ENCODE measurements at regions not wholly inside any gene's neighbourhood (a gene's known extent, or its start where the extent isn't known, plus 50 kb on each side); places are given as distances from the start of the nearest gene placed in this dataset.

DNA sequence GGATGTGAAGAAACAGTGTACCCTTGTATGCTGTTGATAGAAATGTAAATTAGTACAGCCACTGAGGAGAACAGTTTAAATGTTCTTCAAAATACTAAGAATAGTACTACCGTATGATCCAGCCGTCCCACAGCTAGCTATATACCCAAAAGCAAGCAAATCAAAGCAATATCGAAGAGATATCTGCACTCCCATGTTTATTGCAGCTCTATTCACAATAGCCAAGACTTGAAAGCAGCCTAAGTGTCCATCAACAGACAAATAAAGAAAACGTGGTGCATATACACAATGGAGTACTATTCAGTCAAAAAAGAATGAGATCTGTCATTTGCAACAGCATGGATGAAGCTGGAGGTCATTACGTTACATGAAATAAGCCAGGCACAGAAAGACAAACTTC lies 88.5 kb upstream of the SLC38A4 start:
- no peak for DNase-seq

DNA sequence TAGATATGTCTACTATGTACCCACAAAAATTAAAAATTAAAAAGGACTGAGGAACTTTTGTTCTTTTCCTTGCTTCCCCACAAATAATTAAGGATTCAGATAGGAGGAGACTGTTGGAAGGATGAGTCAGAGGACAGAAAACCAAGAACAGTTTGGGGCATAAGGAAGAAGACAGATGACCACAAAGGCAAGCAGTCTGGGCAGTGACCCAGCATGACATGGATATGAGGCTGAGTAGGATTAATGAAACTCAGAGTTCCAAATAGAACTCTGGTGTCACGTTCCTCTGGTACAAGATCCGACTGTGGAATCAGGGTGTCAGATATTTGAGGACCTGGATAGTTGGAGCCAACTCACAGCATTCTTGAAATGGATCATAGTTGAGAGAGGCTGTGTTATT lies 89.3 kb upstream of the SLC38A4 start:
- DNase-seq, result no peak

DNA sequence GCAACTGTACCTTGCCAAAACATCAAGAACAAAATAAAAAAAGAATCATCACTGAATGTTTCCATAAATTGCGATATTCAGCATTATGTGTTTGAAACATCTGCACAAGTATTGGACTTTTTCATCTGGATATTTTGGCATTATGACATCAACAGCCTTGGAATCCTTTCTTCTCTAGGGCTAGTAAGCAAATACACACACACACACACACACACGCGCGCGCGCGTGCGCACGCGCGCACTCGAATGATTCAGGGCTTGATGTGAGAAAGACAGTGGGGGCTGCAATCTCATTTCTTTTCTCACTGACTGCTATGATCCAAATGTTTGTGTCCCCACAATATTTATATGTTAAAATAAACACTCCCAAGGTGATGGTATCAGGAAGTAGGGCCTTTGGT lies 90.0 kb upstream of the SLC38A4 start:
- DNase-seq, result no peak

DNA sequence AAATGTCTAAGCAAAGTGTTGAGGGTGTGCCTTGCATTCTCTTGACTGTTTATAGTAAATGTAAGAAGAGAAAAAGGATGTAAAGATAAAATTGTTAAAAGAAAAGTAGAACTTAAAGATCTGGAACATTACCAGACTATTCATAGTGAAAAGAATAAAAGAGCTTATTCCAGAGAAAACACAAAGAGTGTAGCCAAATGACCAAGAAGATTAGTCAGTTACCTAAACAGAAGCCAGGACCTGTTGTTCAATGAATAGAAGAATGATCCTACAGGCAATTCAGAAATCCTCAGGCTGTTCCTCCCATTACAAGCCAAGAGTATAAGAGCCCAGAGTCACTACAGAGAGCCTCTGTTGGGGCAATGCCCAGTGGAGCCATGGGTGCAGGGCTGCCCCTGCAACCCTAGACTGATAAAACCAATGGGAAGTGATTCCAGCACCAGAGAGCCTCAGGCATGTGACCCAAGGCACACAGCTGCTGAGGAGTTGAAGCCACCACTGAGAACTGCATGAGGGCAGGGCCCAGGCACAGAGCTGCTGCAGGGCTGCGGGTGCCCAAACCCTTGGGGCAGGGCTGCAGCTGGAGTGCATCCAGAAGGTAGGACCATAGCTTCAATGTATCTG lies 91.1 kb upstream of the SLC38A4 start:
- DNase-seq, result no peak

DNA sequence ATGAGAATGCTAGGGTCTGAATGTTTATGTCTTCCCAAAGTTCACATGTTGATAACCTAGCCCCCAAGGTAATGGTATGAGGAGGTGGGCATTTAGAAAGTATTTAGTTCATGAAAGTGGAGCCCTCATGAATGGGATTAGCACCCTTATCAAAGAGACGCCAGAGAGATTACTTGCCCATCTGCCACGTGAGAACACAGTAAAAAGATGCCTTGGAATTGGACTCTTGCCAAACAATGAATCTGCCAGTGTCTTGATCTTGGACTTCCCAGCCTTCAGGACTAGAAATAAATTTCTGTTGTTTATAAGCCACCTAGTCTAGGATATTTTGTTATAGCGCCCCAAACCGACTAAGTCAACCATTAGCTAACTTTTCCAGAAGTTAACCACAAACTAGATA lies 92.0 kb upstream of the SLC38A4 start:
- DNase-seq, result no peak

DNA sequence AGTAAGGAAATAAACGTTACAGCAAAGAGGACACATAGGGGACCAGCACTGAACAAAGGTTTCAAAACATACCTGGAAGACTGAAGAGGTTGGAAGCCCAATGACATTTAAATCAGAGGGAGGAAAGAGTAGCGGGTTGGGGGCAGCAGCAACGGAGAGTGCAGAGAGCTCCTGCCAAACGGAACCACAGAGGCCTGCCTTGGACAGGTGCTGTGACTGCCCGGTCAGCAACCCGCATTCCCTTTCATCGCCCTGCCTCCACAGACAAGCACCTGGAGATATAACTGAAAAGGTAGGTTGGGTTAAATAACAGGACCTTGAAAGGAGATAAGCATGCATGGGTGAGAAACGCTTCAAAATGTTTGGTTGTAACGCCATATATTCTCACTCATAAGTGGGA lies 92.8 kb upstream of the SLC38A4 start:
- no peak for DNase-seq

DNA sequence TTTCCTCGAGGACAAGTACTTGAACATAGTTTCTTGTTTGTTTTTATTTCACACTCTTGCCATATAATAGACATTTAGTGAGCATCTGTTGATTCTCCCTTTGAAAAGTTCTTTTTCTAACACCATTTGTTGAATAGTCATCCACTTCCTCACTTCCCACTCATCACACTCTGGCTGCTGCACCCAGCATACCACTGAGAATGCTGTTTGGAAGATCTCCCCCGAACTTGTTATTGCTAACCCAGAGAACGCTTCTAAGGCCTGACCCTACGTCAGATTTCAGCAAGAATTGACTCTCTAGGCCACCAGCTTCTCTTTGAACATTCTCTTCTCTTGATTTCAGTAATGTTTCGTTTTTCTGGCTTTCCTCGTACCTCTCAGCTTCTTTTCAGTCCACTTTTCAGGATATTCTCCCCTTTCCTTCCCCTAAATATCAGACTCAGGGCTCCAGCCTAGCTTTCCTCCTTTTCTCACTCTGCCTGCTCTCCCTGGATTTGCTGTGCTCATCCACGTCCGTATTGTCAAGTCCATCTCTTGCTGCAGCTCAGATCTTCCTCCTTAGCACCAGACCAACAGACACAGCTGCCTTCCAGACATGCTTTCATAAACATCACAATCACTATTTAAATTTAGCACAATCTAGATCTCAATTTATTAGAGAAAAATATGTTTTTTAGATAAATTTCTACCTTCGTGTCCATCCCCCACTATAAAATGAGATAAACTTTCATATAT lies 94.0 kb upstream of the SLC38A4 start:
- DNase-seq, result no peak

DNA sequence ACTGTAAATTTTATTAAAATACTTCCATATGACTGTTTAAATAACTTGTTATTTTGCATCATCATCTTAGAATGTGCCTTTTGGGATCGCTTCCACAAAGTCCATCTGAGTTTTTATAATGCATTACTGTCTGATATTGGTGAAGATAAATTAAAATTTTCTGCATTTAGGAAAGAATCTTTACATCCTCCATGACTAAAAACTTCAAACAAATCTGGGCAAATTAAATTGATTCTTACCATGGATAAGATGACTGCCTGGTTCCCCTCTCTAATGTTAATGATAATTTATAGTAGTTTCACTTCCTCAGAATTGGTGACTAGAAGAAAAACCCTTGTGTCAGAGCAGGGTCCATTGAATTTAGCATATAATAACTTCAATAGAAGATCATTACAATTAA lies 94.7 kb upstream of the SLC38A4 start:
- DNase-seq, result no peak

DNA sequence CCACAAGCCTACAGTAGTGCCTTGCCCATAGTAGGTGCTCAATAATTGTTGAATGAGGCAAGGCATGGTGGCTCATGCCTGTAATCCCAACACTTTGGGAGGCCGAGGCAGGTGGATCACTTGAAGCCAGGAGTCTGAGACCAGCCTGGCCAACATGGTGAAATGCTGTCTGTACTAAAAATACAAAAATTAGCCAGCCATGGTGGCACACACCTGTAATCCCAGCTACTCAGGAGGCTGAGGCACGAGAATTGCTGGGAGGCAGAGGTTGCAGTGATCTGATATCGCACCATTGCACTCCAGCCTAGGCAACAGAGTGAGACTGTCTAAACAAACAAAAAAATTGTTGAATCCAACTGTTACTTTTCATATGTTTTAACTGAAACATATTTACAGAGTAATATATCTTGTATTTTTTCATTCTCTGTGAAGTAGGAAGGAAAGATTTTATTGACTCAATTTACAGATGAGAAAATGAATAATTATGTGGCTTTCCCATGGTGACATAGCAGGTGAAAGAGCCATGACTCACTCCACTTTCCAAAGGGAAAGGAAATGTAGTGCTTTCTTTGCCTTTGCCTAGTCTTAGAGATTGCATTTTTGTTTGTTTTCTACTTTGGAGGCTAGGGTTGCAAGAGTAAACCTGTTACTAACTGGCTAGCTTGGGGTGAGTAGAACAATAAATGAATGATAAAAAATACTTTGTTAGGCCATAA lies 95.4 kb upstream of the SLC38A4 start:
- DNase-seq, result no peak

DNA sequence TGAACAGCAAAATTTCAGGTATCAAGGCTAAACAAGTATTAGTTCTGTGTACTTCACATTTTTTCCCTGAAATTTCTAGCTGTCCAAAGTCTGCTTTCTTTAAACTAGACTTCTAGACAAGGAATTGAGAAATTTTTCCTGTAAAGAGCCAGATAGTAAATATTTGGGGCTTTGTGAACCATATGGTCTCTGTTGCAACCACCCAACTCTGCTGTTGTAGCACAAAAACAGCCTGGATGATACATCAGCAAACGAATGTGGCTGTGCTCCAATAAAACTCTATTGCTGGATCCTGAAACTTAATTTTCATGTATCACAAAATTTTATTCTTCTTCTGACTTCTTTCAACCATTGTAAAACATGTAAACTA lies 96.0 kb upstream of the SLC38A4 start:
- no peak for DNase-seq

DNA sequence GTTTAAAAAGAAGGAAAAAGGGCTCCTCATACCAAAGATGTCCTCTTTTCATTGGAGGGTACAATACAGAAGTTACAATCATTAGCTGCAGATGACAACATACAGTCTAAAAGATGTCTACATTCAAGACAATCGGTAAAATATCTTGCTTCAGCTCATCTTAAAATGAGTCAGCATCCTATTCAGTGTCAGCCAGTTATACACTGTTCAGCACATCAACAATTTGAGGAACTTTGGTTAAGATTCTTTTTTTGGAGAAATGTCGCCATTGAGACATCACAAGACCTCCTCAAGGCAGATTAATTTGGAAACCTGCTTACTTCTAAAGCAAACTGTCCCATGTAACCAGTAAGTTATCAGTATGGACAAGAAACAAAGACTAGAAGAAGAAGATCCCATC lies 100.7 kb upstream of the SLC38A4 start:
- DNase-seq, result no peak

DNA sequence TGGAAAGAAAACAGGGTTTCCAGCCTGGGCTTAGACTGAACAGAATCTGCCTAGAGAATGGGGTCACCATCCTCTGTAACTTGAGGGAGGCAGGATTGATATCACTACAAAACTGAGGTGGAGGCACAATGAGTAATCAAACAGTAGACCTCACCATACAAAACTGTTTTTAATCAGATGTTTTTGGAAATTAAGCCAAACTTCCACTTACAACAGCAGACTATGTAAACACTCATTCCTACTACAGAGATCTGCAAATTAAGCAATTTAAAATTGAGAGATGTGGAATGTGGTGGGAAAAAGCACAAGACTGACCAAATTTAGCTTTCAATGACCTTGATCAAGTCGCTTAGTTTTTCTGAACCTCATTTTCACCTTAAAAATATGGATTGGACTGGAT lies 104.3 kb upstream of the SLC38A4 start:
- DNase-seq, result no peak

DNA sequence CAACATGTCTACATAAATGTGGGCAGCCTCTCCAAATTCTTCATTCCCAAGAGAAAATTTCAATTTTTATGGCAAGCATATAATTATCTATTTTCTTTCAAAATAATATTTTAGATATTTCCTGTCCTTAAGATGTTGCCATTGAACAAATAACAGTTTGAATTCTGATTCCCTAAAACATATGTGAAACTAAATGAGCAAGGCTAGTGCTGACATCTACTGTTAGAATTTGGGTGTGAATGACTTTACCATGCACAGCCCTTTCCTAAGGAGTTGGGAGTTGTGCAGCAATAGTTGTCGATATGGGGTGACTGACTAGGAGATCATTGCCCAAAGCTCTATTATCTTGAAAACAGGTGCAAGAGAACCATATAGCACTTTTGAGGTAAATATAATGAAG lies 108.2 kb upstream of the SLC38A4 start:
- no peak for DNase-seq

DNA sequence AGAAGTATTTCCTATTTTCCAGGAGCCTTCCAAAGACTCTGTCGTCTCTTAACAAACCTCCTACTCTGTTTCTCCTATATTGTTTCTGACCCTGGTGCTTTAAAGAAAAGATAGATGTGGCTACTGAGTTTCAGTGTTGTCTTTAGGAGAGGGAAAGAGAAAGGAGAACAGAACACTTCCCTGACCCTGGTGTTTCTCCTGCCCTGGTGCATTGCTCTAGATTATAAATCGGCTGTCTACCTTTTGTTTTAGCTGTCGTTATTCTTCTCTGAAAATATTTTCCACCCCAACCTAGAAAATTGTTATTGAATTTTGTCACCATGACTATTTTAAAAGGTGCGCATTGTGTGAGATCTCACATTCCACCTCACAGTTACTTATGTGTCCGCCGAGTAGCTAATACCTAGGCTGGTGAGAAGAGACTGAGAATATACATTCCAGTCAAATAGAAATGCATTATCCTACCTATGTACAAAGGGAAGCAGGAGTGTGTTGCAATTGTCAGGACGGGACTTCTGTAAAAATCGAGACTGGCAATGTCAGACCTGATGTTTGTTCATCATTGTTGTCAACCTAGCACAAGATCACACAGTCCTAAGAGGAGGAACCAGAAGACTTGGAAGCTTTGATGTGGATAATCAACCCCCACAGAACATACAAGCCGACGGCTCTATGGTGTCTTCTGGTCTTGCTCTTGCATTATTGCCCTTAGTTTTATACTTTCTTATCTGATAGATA lies 108.7 kb upstream of the SLC38A4 start:
- DNase-seq, result no peak

DNA sequence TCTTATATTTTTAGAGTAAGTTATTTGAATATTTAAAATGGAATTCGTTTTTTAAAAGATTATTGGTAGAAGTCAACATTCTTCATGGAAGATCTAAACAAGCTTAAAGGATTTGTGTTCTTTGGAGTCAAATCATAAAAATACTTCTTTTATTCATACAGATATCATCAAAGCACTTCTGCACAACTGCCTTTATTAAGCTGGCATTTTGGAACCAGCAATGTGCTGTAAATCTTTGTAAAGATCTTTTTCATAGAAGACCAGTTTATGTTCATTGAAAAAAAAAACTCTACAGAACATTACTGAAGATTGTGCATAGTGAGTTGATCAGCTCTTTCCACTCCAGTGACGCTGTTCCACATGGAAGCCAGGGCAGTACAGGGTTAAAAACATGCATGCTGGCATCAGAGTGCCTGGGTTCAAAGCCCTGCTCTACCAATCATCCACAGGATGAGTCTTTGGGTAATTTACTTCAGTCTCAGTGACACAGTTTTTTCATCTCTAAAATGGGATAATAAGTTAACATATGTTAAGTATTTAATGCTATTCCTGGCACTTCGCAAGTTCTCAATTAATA lies 109.6 kb upstream of the SLC38A4 start:
- no peak for DNase-seq

DNA sequence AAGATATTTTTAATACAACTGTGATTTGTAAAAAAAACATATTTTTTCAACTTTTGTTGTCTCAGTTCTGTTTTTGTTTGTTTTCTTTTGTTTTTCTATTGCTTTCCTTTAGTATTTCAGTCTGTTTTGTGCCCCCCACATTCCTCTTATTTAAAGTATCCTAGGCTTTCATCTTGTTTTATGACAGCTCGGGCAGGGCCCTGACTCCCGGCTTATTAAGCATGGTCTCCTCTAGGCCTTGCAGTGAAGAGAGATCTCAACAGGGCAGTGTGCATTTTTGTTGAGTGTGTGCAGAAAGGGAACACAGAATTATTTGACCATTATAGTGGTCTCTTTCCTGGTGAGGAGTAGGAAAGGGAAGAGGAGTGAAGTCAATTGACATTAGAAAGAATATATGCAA lies 110.2 kb upstream of the SLC38A4 start:
- no peak for DNase-seq

DNA sequence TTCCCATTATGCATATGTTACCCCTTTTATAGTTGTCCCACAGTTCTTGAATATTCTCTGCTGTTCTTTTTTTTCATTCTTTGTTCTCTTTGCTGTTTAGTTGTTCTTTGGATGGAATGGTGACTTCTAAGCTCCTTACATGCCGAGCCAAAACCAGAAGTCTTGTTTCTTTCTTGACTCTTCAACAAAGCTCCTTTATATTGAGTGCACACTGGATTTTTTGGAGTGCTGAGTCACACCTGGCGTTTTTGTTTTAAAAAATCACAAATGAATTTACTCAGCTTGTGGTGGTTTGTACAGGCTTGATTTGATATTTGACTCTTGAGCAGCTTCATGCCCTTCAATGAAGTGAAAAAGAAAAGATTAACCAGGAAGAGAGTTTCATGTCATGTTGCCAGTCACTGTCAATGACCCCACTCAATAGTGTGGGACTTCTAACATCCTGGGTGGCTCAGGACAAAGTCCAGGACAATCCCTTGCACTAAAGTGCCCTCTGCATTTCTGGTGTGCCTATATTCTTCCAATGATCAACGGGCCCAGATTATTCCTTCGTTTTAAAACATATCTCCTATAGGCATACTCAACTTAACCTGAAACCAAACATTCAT lies 112.4 kb upstream of the SLC38A4 start:
- DNase-seq, result no peak

DNA sequence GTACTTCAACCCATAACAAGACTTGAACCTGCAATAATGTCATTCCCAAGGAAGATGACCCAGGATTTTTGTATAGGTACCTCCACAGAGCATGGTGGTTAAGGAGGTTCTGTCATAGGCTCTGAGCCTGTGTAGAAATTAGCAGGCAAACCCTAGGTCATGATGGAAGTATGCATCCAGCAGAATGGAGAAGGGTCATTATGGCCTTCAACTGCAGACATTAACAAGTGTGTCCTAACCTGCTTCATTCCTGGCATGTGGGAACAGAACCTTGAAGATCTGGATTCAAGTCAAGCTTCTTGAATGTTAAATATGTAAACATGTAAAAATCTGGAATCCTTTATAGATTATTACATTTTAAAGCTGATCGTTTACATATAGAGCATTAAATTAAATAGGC lies 116.2 kb upstream of the SLC38A4 start:
- DNase-seq, result no peak

DNA sequence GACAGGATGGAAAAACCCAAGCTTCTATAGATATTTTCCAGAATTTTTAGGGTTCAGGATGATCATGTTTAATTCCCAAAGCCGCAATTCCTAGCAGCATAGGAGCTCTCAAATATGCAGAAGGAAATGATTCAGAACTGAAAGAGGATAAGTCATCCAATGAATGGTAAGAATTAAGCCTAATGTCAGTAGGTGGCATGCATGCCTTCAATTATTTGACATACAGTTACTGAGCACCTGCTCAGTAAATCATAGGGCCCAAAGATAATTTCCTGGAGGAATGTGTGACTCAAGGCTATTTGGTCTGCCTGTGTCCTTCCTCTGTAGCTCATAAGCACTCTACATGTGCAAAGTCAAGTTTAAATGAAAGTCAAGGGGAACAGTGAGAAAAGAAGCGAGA lies 116.8 kb upstream of the SLC38A4 start:
- DNase-seq, result no peak

DNA sequence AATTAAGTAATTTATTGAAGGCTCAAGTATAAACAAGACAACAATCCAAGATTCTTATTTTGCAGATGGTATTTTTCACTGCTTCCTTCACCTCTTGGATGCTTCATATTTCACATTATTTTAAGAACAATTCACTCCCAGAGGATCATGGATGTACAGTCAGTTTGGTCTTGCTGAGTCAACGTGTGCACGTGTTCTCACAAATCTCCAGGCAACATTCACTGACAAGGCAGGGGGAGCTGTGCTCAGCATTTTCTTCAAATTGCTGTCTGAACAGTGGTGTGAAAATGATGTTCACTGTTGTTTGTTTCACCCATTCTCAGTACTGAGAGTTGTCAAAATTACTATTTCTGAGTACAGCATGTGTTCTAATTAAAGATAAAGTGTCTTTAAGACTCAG lies 118.3 kb upstream of the SLC38A4 start:
- no peak for DNase-seq

DNA sequence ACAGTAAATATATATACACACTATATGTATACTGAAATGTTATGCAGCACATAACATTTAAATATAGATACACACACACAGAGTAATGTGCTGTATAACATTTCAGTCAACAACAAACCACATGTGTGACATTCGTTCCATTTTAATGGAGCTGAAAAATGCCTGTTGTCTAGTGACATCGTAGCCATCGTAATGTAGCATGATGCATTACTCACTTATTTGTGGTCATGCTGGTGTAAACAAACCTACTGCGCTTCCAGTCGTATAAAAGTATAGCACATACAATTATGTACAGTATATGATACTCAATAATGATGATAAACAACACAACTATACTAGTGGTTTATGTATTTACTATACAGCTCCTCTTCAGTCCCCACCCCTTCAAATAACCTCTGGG lies 119.0 kb upstream of the SLC38A4 start:
- no peak for DNase-seq

DNA sequence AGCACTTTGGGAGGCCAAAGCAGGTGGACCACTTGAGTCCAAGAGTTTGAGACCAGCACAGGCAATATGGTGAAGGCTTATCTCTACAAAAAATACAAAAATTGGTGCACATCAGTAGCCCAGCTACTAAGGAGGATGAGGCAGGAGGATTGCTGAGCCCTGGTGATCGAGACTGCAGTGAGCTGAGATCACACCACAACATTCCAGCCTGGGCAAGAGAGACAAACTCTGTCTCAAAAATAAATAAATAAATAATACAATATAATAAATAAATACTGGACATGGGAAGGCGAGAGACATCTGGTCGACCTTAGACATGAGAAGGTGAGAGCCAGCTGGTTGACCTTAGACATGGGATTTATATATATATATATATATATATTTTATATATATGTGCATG lies 119.8 kb upstream of the SLC38A4 start:
- no peak for DNase-seq

DNA sequence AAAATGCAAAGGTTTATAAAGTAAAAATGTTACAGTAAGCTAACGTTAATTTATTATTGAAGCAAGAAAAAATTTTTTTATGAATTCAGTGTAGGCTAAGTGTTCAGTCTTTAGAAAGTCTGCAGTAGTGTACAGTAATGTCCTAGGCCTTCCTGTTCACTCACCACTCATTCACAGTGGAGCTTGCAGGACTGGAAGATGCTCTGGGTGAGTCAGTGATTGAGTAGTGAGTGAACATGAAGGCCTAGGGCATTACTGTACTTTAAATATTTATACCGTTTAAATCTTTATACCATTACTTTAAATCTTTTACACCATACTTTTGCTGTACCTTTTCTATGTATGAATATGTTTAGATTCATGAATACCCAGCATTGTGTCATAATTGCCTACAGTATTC lies 120.3 kb upstream of the SLC38A4 start:
- no peak for DNase-seq

Data from NCI-H748 treated with DMSO at 0.1 percent for 48 hours (cell line).